H1 (cell line): ENCODE measurements at regions not wholly inside any gene's neighbourhood (a gene's known extent, or its start where the extent isn't known, plus 50 kb on each side); places are given as distances from the start of the nearest gene placed in this dataset.

Experiments
- CTCF ChIA-PET: fragments of 300-600 bp; sonication (Branson Sonifier 250); formaldehyde crosslinking; loops from one replicate; lab custom pipeline; 2021; ENCODE audit not compliant: partially characterized antibody; lab: Charles Lee
- POLR2A ChIA-PET: fragments of 300-600 bp; sonication (Branson Sonifier 250); formaldehyde crosslinking; loops from one replicate; lab custom pipeline; 2021; ENCODE audit warnings: inconsistent platforms; ENCODE audit not compliant: partially characterized antibody; lab: Charles Lee
- DNase-seq, 2 experiments: peaks; one replicate each; pipeline versions ENCODE4 v3.0.0 to v3.0.0-alpha.2; 2010 to 2022; ENCODE audit warnings: low spot score in 2 of 2, low read depth in 1 of 2, mixed read lengths in 1 of 2
- FAIRE-seq: peaks from 2 replicates; lab custom pipeline; 2011; peaks lifted over from hg19 to GRCh38; lab: Jason Lieb, UNC
- H2AFZ ChIP-seq: 2 replicates; pipeline ENCODE4 v1.8.1; 2012; ENCODE audit warnings: low read length, inconsistent platforms
- H2AK5ac ChIP-seq: 2 replicates; pipeline ENCODE4 v1.6.1; 2013; ENCODE audit warnings: low read depth, low read length
- H2BK120ac ChIP-seq: replicated peaks from 2 replicates; pipeline ENCODE3; 2013; ENCODE audit warnings: low read depth, low read length, inconsistent platforms
- H2BK12ac ChIP-seq: 2 replicates; pipeline ENCODE4 v1.6.1; 2013; ENCODE audit warnings: low read depth, low read length
- H2BK15ac ChIP-seq: 2 replicates; pipeline ENCODE4 v1.6.1; 2013; ENCODE audit warnings: low read length
- H2BK20ac ChIP-seq: 2 replicates; pipeline ENCODE4 v1.6.1; 2013; ENCODE audit warnings: low read length
- H2BK5ac ChIP-seq: 2 replicates; pipeline ENCODE4 v1.6.1; 2013; ENCODE audit warnings: low read depth, low read length
- H3K14ac ChIP-seq: 2 replicates; pipeline ENCODE4 v1.6.1; 2013; ENCODE audit warnings: inconsistent platforms; ENCODE audit not compliant: insufficient read length
- H3K18ac ChIP-seq: 2 replicates; pipeline ENCODE4 v1.6.1; 2013; ENCODE audit warnings: low read length; ENCODE audit errors: extremely low read depth
- H3K23ac ChIP-seq: 2 replicates; pipeline ENCODE4 v1.6.1; 2013; ENCODE audit warnings: inconsistent platforms; ENCODE audit not compliant: insufficient read length
- H3K23me2 ChIP-seq: 2 replicates; pipeline ENCODE4 v1.6.1; 2013; ENCODE audit warnings: low read depth, low read length
- H3K27ac ChIP-seq: 2 replicates; pipeline ENCODE4 v1.6.1; 2011; ENCODE audit warnings: low read depth, low read length, inconsistent platforms
- H3K27me3 ChIP-seq, 4 experiments: replicated peaks in 1 of 4; 1 replicate in 1 of 4; 2 replicates in 3 of 4; pipeline versions ENCODE4 v1.6.1 to v1.8.1; 2011 to 2013; ENCODE audit warnings: low read length in 3 of 4, mild to moderate bottlenecking in 3 of 4, inconsistent platforms in 2 of 4, mixed read lengths in 2 of 4, moderate library complexity in 1 of 4; ENCODE audit not compliant: control insufficient read depth in 3 of 4, insufficient read depth in 3 of 4; ENCODE audit errors: extremely low read depth in 1 of 4
- H3K36me3 ChIP-seq, 4 experiments: 2 replicates each; pipeline versions ENCODE4 v1.6.1 to v1.8.1; 2011 to 2013; ENCODE audit warnings: mild to moderate bottlenecking in 4 of 4, low read length in 3 of 4, moderate library complexity in 2 of 4, control low read depth in 1 of 4, inconsistent platforms in 1 of 4; ENCODE audit not compliant: insufficient read depth in 4 of 4, control insufficient read depth in 2 of 4
- H3K4ac ChIP-seq: replicated peaks from 2 replicates; pipeline ENCODE3; 2013; ENCODE audit warnings: low read length, low read depth, mixed read lengths, inconsistent platforms; ENCODE audit not compliant: insufficient read length
- H3K4me1 ChIP-seq, 4 experiments: replicated peaks in 1 of 4; 1 replicate in 1 of 4; 2 replicates in 3 of 4; pipeline versions ENCODE4 v1.6.1 to v1.8.1; 2011 to 2013; ENCODE audit warnings: low read length in 3 of 4, inconsistent platforms in 2 of 4, mixed read lengths in 1 of 4; ENCODE audit not compliant: insufficient read depth in 4 of 4, control insufficient read depth in 3 of 4
- H3K4me2 ChIP-seq, 2 experiments: 2 replicates each; pipeline versions ENCODE4 v1.6.1 to v1.8.1; 2011 to 2013; ENCODE audit warnings: low read depth in 2 of 2, low read length in 2 of 2, control low read depth in 1 of 2, inconsistent platforms in 1 of 2, mild to moderate bottlenecking in 1 of 2; ENCODE audit not compliant: insufficient read depth in 1 of 2
- H3K4me3 ChIP-seq, 4 experiments: fragments of 200-600, 300-600 bp in 1 of 4; sonication (generic), shearing (Covaris generic), sonication (Bioruptor Twin) in 1 of 4; 2 replicates each; pipeline versions ENCODE4 v1.5.1 to v1.8.1; 2011 to 2016; ENCODE audit warnings: low read length in 4 of 4, low read depth in 3 of 4, control low read depth in 2 of 4, inconsistent platforms in 2 of 4, mild to moderate bottlenecking in 2 of 4, mixed read lengths in 1 of 4, moderate library complexity in 1 of 4; ENCODE audit not compliant: insufficient read depth in 2 of 4; ENCODE audit errors: extremely low read depth in 1 of 4
- H3K56ac ChIP-seq: replicated peaks from 2 replicates; pipeline ENCODE3; 2013; ENCODE audit warnings: low read depth, mild to moderate bottlenecking, mixed read lengths, low read length, inconsistent platforms; ENCODE audit not compliant: insufficient read length
- H3K79me1 ChIP-seq: 2 replicates; pipeline ENCODE4 v1.6.1; 2013; ENCODE audit warnings: low read depth, low read length, control low read depth
- H3K79me2 ChIP-seq, 2 experiments: 2 replicates each; pipeline versions ENCODE4 v1.6.1 to v1.8.1; 2012 to 2013; ENCODE audit warnings: low read length in 2 of 2, mild to moderate bottlenecking in 2 of 2, inconsistent platforms in 1 of 2; ENCODE audit not compliant: insufficient read depth in 2 of 2, control insufficient read depth in 1 of 2
- H3K9ac ChIP-seq, 4 experiments: replicated peaks in 1 of 4; 1 replicate in 1 of 4; 2 replicates in 3 of 4; pipeline versions ENCODE4 v1.6.1 to v1.8.1; 2011 to 2013; ENCODE audit warnings: low read depth in 3 of 4, low read length in 3 of 4, control low read depth in 2 of 4, mild to moderate bottlenecking in 2 of 4, moderate library complexity in 2 of 4, inconsistent platforms in 1 of 4; ENCODE audit errors: extremely low read depth in 1 of 4
- H3K9me3 ChIP-seq, 2 experiments: 2 replicates each; pipeline versions ENCODE4 v1.6.1 to v1.8.1; 2012 to 2013; ENCODE audit warnings: mild to moderate bottlenecking in 2 of 2, moderate library complexity in 2 of 2, control low read depth in 1 of 2, inconsistent platforms in 1 of 2, low read depth in 1 of 2, low read length in 1 of 2, mixed read lengths in 1 of 2; ENCODE audit not compliant: insufficient read depth in 2 of 2
- H4K20me1 ChIP-seq, 2 experiments: replicated peaks in 1 of 2; 2 replicates each; pipeline versions ENCODE3 to v1.8.1; 2011 to 2013; ENCODE audit warnings: inconsistent platforms in 2 of 2, low read length in 2 of 2, mild to moderate bottlenecking in 1 of 2; ENCODE audit not compliant: insufficient read depth in 2 of 2, control insufficient read depth in 1 of 2
- H4K5ac ChIP-seq: 2 replicates; pipeline ENCODE4 v1.6.1; 2013; ENCODE audit warnings: low read length, low read depth, mixed read lengths, inconsistent platforms; ENCODE audit not compliant: insufficient read length
- H4K8ac ChIP-seq: 2 replicates; pipeline ENCODE4 v1.8.0; 2013; ENCODE audit warnings: mild to moderate bottlenecking, moderate library complexity, low read length, inconsistent platforms; ENCODE audit not compliant: insufficient read depth; ENCODE audit errors: extremely low read depth
- H4K91ac ChIP-seq: replicated peaks from 2 replicates; pipeline ENCODE3; 2013; ENCODE audit warnings: low read length, mixed read lengths, inconsistent platforms; ENCODE audit not compliant: insufficient read length
- CTBP2 ChIP-seq: IDR thresholded peaks from 2 replicates; pipeline ENCODE4 v1.7.0; 2011; ENCODE audit warnings: borderline replicate concordance, mild to moderate bottlenecking, moderate library complexity, mixed read lengths, low read length; ENCODE audit not compliant: insufficient read depth, insufficient read length
- RNF2 ChIP-seq: fragments of 200-900, 300-1000 bp; sonication (generic); IDR thresholded peaks from 2 replicates; pipeline ENCODE4 v1.7.1; 2016; ENCODE audit warnings: borderline replicate concordance, low read depth, mild to moderate bottlenecking, antibody characterized with exemption, low read length; ENCODE audit not compliant: poor library complexity, severe bottlenecking; ENCODE audit errors: missing control alignments
- RXRA ChIP-seq: IDR thresholded peaks from 2 replicates; pipeline ENCODE4 v1.6.1; 2011; ENCODE audit warnings: low read depth, mild to moderate bottlenecking, low read length, moderate library complexity; ENCODE audit not compliant: insufficient read depth
- SIRT6 ChIP-seq: IDR thresholded peaks from one replicate; pipeline ENCODE4 v1.7.1; 2012; ENCODE audit warnings: low read length, inconsistent platforms
- SRF ChIP-seq: IDR thresholded peaks from 2 replicates; pipeline ENCODE4 v1.6.1; 2011; ENCODE audit warnings: mild to moderate bottlenecking, low read depth, low read length, moderate library complexity
- WGBS, 2 experiments: shearing (Covaris generic) in 1 of 2; methylation state at CpG; one replicate each; pipeline versions ENCODE4 v1.1.6 to v1.1.7; 2013 to 2015; ENCODE audit warnings: low lambda C conversion rate in 2 of 2, mixed read lengths in 2 of 2, inconsistent platforms in 1 of 2, low coverage in 1 of 2, missing lambda C conversion rate in 1 of 2; ENCODE audit not compliant: insufficient replicate concordance in 2 of 2, insufficient coverage in 1 of 2, insufficient read length in 1 of 2; ENCODE audit errors: extremely low coverage in 1 of 2, missing lambda C conversion rate in 1 of 2; 5-methylcytosine and 5-hydroxymethylcytosine counted together

DNA sequence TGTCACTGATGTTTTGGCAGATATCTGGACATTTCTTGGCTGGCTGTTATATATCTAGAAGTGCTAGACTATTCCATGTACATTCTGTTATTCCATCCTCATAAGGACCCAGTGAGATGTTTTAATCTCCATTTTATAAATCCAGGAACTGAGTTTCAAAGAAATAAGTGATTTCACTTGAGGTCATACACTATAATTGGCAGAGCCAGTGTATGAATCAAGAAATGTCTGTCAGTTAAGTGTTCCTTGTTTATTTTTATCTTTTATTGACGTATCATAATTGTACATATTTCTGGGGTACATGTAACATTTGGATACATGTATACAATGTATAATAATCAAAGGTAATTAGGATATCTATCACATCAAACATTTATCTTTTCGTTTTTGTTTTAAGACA is 338.3 kb upstream of the KLF4 start:
- DNase-seq, result no peak
- Histone ChIP-seq H3K23me2 (no peaks in the 10 kb centered on the region; the same call in 1 of the 2 replicates), H3K18ac (no peak overlapping the region), H3K9me3 (no peaks in the 10 kb centered on the region), H4K20me1 (no peaks in the 10 kb centered on the region), H2BK12ac (no peak overlapping the region), H3K27me3 (no peaks in the 10 kb centered on the region), H4K91ac (no peak overlapping the region), H3K23ac (no peak overlapping the region), H3K4me1 (no peaks in the 10 kb centered on the region), H2AK5ac (no peak overlapping the region), H3K56ac (no peak overlapping the region), H2AFZ (no peak overlapping the region), H3K79me2 (no peaks in the 10 kb centered on the region), H3K4ac (no peak overlapping the region), H3K36me3 (no peaks in the 10 kb centered on the region), H2BK120ac (no peak overlapping the region), H2BK5ac (no peak overlapping the region), H4K8ac (no peak overlapping the region), H2BK20ac (no peak overlapping the region), H3K9ac (no peak overlapping the region), H4K5ac (no peak overlapping the region), H3K4me3 (no peak overlapping the region), H2BK15ac (no peak overlapping the region), H3K79me1 (no peaks in the 10 kb centered on the region), H3K14ac (no peak overlapping the region), H3K4me2 (no peak overlapping the region), H3K27ac (no peak overlapping the region)
- CTCF ChIA-PET, result interaction anchor here (1.4 kb wide), 1 partner anchor 344 kb away, joined by 3 read pairs; no protein-coding TSS in a partner anchor
- no peak for FAIRE-seq
- 92% methylated on average over 2 of the region's 2 CpGs; no CpG with 5 or more reads in 1 of the 2 experiments for WGBS, 2 experiments
- TF ChIP-seq SIRT6 (no peak), CTBP2 (no peak), RNF2 (no peak), SRF (no peak), RXRA (no peak)
- POLR2A ChIA-PET, result no interaction called here
